HL-60/S4 (cell line): ENCODE measurements at regions not wholly inside any gene's neighbourhood (a gene's known extent, or its start where the extent isn't known, plus 50 kb on each side); places are given as distances from the start of the nearest gene placed in this dataset.

ENCODE experiments used
- in situ Hi-C: fragments of 300-500 bp; cut with MboI; formaldehyde crosslinking; loops from 2 replicates; pipeline ENCODE4 v1.14.3; 2022; ENCODE audit warnings: low sequenced_read_pairs

- in situ Hi-C loops: no loop called here
Observed at GRCh38 chr1:87194271-87194774, 134.4 kb upstream of the LMO4 start.

DNA sequence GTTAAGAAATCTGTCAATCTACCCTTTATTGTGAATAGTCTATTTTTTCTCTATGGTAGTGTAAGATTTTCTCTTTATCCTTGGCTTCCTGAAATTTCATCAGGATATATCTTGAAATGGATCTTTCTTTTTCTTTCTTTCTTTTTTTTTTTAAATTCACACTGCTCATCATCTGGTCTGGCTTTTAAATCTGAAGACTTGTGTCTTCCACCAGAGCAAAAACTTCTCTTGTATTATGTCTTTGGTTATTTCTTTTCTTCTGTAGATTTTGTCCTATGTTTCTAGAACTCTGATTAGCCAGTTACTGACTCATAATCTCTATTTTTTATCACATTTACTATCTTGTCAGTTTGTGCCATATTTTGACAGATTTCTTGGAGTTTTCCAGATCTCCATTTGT lies 133.8 kb upstream of the LMO4 start:
- in situ Hi-C loops: no loop called here

DNA sequence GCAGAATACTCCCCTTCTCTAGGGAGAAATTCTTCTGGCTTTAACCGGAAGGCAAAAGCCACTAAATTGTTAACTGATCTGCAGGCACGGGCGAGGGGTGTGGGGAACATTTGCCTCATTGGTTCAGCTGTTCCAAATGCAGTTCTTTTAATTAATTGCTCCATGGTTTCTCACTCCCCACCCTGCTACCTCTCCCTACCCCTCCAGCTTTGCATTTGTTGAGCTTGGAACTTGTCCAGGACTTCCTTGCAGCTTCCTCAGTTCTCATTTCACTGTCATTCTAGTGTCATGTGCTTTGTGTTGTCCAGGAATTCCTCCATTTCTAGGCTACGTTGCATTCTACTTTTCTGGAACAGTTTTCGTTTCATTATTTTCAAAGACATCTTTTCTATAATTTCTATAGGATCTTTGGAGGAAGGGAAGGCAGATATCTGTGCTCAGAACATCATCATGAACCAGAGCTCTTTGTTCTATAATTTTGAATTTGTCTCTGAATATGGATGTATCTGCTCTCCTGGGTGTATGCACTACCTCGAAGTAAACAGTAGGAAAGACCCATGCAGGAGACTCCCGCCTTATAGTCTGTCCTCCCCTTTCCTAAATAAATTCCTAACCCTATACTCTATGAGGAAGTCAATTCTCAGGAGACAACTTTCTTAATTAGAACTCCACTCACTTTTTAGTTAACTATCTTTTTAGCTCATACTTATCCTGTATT lies 132.4 kb upstream of the LMO4 start:
- in situ Hi-C loops: no loop called here

DNA sequence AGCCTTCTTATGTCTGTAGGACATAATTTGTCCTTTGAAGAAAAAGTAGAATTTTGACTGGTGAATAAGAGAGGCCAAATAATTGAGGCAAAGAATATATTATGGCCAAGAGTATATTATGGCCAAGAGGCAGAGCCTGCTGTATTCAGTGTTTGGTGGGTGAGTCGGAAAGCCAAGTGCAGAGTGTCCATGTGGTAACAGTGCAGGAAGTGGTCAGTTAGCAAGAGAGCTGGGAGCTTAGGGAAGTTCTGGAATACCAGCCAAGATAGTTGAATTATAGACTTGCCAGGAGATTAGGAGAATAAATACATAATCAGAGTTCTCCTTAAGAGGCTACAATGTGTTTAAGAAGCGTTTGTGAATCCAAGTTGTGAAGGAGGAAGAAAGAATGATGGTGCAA lies 131.5 kb upstream of the LMO4 start:
- in situ Hi-C loops: no loop called here

DNA sequence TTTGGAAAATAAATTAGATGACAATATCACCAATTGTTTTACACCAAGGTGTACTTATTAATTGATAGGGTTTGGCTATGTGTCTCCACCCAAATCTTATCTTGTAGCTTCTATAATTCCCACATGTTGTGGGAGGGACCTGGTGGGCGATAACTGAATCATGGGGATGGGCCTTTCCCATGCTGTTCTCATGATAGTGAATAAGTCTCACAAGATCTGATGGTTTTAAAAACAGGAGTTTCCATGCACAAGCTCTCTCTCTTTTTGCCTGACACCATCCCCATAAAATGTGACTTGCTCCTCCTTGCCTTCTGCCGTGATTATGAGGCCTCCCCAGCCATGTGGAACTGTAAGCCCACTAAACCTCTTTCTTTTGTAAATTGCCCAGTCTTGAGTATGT lies 131.0 kb upstream of the LMO4 start:
- in situ Hi-C loops: no loop called here

DNA sequence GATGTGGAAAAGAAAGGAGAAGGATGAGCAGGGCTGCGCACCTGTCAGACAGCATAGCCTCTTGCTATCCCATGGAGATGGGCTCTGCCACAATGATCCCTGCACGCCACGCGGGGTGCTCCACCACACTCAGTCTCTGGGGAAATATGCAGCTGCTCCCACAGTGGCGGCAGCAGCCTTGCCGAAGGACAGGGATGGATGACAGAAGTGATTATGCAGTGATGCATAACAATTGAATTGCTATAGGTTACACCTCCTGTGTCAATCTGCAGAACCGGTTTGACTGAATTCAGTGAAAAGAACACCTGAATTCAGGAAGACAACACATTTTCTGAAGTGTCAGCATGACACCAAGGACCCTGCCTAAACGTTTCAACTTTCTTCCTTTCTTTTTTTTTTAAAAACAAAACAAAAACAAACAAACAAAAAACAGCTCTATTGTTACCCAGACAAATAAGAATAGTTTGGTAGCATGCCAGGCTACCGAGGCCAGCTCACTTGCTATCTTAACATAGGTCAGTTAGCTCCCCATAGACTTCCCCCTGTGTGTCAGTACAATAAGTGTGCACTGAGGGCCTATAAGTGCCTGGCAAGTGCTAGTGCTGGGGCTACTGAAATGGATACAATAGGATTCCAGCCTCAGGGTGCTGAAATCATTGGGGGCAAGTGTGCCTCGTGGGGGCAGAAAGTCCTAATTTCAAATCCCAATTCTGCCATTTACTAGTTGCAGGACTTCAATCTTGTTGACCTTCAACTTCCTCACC lies 127.6 kb upstream of the LMO4 start:
- in situ Hi-C loops: no loop called here

GRCh38 chr1:87201768-87202167 lies 126.9 kb upstream of the LMO4 start:
- in situ Hi-C loops: no loop called here

DNA sequence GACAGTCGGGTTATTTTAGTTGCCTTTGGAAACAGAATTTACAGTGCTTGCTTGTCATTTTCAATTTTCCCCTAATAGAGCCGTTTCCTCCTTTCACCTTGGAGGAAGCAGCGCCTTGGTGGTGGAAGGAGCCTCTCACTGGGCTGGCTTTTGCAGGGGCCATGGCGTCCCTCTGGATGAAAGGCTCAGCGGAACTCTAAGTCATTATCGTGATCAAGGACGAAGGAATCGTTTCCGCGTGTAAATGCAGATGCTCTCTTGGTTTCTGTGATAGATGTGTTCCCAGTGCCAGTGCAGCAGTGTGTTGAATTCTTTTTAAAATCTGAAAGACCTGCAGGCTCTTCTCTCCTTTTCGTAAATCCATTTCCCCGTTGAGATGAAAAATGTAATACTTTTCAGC lies 126.2 kb upstream of the LMO4 start:
- in situ Hi-C loops: no loop called here

DNA sequence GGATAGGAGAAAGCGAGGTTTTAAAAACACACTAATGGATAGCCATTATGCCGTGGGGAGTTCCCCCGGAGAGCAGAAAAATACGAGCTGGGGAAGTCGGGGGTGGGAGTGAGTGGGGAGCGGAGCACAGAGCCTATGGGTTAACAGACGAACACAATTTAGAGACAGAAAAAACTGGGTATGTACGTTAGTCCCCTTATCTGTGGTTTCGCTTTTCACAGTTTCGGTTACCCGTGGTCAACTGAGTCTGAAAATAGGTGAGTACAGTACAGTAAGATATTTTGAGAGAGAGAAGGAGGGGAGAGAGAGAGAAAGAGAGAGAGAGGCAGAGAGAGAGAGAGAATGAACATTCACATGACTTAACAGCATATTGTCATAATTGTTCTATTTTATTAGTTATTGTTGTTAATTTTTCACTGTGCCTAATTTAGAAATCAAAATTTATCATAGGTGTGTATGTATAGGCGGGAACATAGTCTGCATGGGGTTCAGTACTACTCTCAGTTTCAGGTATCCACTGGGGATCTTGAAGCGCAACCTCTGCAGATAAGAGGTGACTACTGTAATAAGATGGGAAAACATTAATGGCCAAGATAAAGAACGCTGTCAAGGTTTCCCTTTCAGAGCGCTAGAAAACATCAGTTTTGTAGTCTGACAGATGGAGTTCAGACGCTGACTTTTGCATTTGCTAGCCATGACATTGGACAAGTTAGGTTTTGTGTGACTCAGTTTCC lies 125.6 kb upstream of the LMO4 start:
- in situ Hi-C loops: no loop called here

GRCh38 chr1:87203904-87204303 lies 124.8 kb upstream of the LMO4 start:
- in situ Hi-C loops: no loop called here

DNA sequence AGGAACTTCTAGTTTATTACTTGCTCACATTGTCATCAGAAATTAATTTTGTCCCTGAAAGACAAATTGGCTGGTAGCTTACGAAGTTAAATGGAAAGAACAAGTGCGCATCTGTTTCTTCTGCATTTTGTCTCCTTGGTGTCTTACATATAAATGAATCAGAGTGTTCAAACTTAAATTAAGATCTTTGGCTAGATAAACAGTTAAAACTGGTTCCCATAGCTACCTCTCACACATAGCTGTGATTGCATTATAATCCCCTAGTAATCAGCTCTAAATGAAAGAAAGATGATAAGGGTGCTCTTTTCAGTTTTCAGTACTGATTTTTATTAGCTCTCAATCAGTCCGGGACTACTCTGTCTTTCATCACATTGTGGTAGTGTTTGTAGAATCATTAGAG lies 124.2 kb upstream of the LMO4 start:
- in situ Hi-C loops: no loop called here

DNA sequence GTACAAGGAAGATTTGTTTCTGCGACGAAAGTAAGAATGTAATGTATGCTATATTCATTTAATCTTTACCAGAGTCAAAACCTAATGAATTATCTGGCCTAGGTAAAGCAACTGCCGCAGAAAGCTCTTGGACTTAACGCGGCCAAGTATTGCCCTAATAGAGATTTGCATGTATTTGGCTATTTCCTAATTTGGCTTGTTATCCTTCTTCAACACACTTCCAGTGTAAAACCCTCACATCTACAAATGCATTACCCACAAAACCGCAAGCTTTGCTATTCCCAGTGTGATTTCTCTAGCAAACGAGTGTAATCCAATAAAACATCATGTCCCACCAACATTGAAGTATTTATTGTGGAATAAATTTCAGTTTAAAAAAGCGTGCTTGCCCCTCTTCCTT lies 123.8 kb upstream of the LMO4 start:
- in situ Hi-C loops: no loop called here

DNA sequence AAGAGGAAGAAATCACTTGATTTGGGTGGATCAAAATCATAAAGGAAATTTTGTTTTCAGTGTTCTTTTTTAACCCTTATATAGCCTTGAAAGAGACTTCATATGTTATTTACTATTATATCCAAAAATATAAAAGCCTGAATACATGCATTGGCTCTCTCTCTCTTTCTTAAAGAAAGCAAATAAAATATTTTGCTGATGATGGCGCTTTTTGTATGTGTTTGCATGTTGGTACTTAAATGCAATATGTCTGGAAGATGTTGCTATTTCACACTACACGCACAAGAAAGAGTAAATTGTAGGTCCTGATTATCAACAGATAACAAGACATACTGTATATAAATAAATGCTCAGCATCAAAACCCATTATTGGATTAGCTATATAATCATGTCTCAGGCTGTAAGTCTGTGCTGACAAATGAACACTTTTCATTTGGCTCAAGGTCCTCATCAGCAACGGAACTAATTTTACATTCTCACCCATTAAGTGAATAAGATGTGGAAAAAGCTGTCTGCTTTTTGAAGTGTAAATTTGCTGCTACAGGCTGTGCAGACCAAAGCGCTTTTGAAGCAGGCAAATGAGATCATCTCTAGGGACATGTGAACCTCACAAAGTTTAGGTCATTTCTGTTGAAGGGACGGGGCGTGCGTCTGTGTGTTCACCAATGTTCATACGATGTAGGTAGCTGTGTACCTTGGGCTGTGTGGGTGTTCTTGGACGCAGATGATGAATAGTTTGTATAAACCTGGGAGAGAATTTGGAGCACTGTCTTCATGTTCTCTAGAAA lies 122.4 kb upstream of the LMO4 start:
- in situ Hi-C loops: no loop called here

GRCh38 chr1:87208080-87208479 lies 120.6 kb upstream of the LMO4 start:
- in situ Hi-C loops: no loop called here

DNA sequence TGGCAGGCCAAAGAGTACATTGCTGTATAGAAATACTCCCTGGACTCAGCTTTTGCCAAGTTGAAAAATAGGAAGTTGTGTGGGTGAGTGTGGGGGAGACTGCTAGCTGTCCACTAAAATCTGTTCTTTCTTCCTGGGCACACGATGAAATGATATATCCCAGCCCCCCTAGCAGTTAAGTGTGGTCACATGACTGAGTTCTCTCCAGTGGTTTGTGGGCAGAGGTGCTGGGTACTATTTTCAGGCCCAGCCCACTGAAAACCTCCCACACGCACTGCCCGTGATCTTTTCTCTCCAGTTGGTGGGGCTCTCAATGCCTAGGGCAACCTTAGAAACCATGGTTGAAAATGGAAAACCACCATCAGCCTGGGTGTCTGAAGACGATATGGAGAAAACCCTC lies 119.7 kb upstream of the LMO4 start:
- in situ Hi-C loops: no loop called here

DNA sequence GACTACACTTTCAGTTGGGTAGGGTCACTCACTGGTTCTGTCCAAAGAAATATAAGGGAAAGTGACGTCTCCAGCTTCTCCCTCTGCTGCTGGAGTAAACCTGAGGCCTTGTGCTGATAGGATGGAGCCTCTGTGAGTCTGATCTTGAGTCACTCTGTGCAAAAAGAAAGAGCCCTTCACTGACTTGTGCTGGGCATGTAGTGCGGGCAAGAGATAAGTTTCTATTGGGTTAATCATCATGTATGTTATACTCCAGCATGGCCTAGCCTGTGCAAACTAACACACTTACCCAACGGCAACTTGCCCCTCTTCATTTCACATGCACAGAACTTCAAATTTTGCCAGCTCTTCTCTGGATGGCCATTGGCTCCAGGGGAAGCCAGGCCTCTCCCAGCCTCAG lies 118.5 kb upstream of the LMO4 start:
- in situ Hi-C loops: no loop called here

DNA sequence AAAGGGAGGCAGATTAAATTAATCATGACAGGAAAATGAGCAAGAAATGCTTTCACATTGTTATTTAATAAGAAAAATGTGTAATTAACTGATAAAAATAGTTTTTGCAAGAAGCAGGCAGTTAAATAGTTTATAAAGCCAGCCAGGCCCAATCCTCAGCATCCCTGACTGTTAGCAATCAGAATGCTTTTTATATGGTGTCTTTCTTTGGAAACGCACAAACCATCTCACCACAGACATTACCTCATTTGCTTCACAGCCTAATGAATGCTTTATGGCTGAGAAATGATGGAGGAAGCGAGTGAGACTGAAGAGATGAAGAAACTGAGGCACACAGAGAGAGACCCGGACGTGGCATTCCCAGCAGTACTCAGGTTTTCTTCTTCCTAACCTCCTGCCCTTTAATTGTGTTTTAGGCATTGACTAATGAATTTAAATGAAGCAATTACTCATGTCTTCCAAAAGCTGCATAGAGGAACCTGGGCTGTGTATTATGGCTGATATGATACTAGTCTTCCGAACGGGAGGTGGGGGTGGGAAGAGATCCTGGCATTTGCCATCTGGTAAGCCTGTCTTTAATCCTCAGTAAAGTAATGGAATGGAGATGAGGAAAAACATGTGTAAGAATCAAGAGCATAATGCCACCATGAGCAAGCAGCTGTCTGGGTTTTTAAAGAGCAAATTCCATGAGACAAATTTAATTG lies 116.1 kb upstream of the LMO4 start:
- in situ Hi-C loops: no loop called here

- in situ Hi-C loops: no loop called here
Observed at GRCh38 chr1:87213135-87213515, 115.6 kb upstream of the LMO4 start.

GRCh38 chr1:87215592-87215991 lies 113.1 kb upstream of the LMO4 start:
- in situ Hi-C loops: no loop called here

- in situ Hi-C loops: no loop called here
Observed at GRCh38 chr1:87218618-87219017, 110.1 kb upstream of the LMO4 start.
